ENCODE measurements at regions not wholly inside any gene's neighbourhood (a gene's known extent, or its start where the extent isn't known, plus 50 kb on each side); places are given as distances from the start of the nearest gene placed in this dataset.
A peak's percentile ranks its signal among the peaks of the same experiment; 100 is the strongest.

DNA sequence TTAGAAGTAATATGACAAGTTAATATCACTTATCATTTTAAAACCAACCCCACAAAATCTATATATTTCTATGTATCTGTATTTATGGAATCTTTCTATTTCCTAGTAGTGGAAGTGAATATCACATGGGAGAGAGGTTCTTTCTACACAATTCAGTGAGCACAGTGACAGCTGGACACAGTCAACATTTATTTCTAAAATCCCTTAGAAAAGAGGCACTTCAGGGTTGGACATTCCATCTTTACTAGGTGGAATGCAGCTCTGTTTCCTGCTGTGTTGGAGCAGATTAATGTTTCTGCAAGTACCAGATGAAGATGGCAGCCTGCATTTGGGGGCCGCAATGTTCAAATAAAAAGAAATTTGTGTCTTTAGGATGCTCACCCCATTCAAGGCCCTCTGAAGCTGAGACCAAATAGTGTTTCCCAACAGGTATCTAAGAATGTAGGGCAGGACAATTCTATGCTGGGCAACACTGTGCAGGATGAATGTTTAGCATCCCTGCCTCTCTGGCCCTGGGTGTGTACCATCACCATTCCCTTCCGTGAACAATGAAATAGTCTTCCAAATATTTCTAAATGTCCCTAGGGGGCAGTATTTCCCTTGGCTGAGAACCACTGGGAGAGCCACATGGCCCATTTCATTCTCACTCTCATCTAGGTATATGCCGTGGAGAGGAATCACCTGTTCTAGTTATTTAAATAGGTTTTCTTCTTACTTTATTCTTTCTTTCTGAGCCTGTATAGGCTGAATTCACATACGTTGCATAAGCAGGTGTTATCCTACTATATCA lies 394.8 kb downstream of the PRDM2 start:
- TF ChIP-seq CTCF (IDR thresholded peaks at IDR 0.05; ENCODE audit: insufficient read depth, low read length), result peak; percentile 18
- no peak for TF ChIP-seq POLR2AphosphoS5 (IDR thresholded peaks at IDR 0.05; ENCODE audit: low read depth)
- no peak for TF ChIP-seq GABPA (IDR thresholded peaks at IDR 0.05; ENCODE audit: low read depth)
